HG03575 (cell line): ENCODE measurements at regions not wholly inside any gene's neighbourhood (a gene's known extent, or its start where the extent isn't known, plus 50 kb on each side); places are given as distances from the start of the nearest gene placed in this dataset.
"Not testable (repeated sequence)": the region's sequence is repeated elsewhere in the genome, so short reads cannot be mapped to it uniquely, and the experiment has no call there.

Experiments
- ATAC-seq: cut with Tn5 transposase; IDR thresholded peaks from one replicate; pipeline ENCODE4 v1.9.1; 2021; ENCODE audit not compliant: unreplicated experiment, insufficient number of reproducible peaks, low FRiP score; ENCODE audit errors: extremely low read depth

GRCh38 chr13:80199067-80199466 is 141.9 kb downstream of the SPRY2 start:
- ATAC-seq = no peak

GRCh38 chr13:80196756-80197155 is 144.2 kb downstream of the SPRY2 start:
- no peak for ATAC-seq

GRCh38 chr13:80195649-80196048 is 145.3 kb downstream of the SPRY2 start:
- ATAC-seq = no peak

GRCh38 chr13:80189889-80190597 is 150.9 kb downstream of the SPRY2 start:
- ATAC-seq = no peak

GRCh38 chr13:80180740-80181355 is 160.1 kb downstream of the SPRY2 start:
- ATAC-seq = no peak

- ATAC-seq = no peak
Observed at GRCh38 chr13:80177327-80177726, 163.6 kb downstream of the SPRY2 start.

GRCh38 chr13:80173224-80173623 is 167.7 kb downstream of the SPRY2 start:
- ATAC-seq = no peak

- no peak for ATAC-seq
Observed at GRCh38 chr13:80171096-80171495, 169.8 kb downstream of the SPRY2 start.

- ATAC-seq = no peak
Observed at GRCh38 chr13:80168089-80168850, 172.7 kb downstream of the SPRY2 start.

GRCh38 chr13:80166352-80166751 is 174.6 kb downstream of the SPRY2 start:
- ATAC-seq = no peak

GRCh38 chr13:80164462-80164861 is 176.5 kb downstream of the SPRY2 start:
- no peak for ATAC-seq

GRCh38 chr13:80161896-80162295 is 179.0 kb downstream of the SPRY2 start:
- ATAC-seq = no peak

GRCh38 chr13:80161219-80161618 is 179.7 kb downstream of the SPRY2 start:
- ATAC-seq = no peak

- no peak for ATAC-seq
Observed at GRCh38 chr13:80160110-80160509, 180.8 kb downstream of the SPRY2 start.

GRCh38 chr13:80157261-80157932 is 183.5 kb downstream of the SPRY2 start:
- no peak for ATAC-seq

GRCh38 chr13:80152142-80152541 is 188.8 kb downstream of the SPRY2 start:
- not testable (repeated sequence) for ATAC-seq

- ATAC-seq = no peak
Observed at GRCh38 chr13:80151016-80151415, 189.9 kb downstream of the SPRY2 start.

- no peak for ATAC-seq
Observed at GRCh38 chr13:80149736-80150135, 191.2 kb downstream of the SPRY2 start.

- ATAC-seq = no peak
Observed at GRCh38 chr13:80145171-80145690, 195.7 kb downstream of the SPRY2 start.
